IMR-90 (cell line): ENCODE measurements at regions not wholly inside any gene's neighbourhood (a gene's known extent, or its start where the extent isn't known, plus 50 kb on each side); places are given as distances from the start of the nearest gene placed in this dataset.

Experiments
- CEBPB ChIP-seq: IDR thresholded peaks from 2 replicates; pipeline ENCODE4 v1.6.1; 2012; ENCODE audit warnings: low read depth, low read length, improper control_type of control experiment
- FOS ChIP-seq: fragments of 150-350 bp; IDR thresholded peaks from 2 replicates; pipeline ENCODE4 v1.6.1; 2016; ENCODE audit warnings: low read depth, low read length
- MAZ ChIP-seq: IDR thresholded peaks from 2 replicates; pipeline ENCODE4 v1.6.1; 2012; ENCODE audit warnings: low read depth, mild to moderate bottlenecking, low read length, improper control_type of control experiment, moderate library complexity, borderline replicate concordance
- MXI1 ChIP-seq: IDR thresholded peaks from 2 replicates; pipeline ENCODE4 v1.6.1; 2012; ENCODE audit warnings: low read depth, mild to moderate bottlenecking, low read length, moderate library complexity, borderline replicate concordance
- POLR2A ChIP-seq: IDR thresholded peaks from 2 replicates; pipeline ENCODE4 v1.6.1; 2012; ENCODE audit warnings: mild to moderate bottlenecking, low read depth, low read length
- RAD21 ChIP-seq: IDR thresholded peaks from 2 replicates; pipeline ENCODE4 v1.6.1; 2012; ENCODE audit warnings: low read length, improper control_type of control experiment
- RCOR1 ChIP-seq: IDR thresholded peaks from 2 replicates; pipeline ENCODE4 v1.6.1; 2012; ENCODE audit warnings: mild to moderate bottlenecking, low read length, improper control_type of control experiment; ENCODE audit not compliant: insufficient replicate concordance
- RFX5 ChIP-seq: IDR thresholded peaks from 2 replicates; pipeline ENCODE4 v1.8.0; 2012; ENCODE audit warnings: low read depth, mild to moderate bottlenecking, low read length, moderate library complexity
- TF ChIP-seq, protein P1 (sequence below): conservative IDR thresholded peaks from 2 replicates; pipeline ENCODE4 v1.5.1; 2012; ENCODE audit warnings: mild to moderate bottlenecking, low read depth, low read length, improper control_type of control experiment

DNA sequence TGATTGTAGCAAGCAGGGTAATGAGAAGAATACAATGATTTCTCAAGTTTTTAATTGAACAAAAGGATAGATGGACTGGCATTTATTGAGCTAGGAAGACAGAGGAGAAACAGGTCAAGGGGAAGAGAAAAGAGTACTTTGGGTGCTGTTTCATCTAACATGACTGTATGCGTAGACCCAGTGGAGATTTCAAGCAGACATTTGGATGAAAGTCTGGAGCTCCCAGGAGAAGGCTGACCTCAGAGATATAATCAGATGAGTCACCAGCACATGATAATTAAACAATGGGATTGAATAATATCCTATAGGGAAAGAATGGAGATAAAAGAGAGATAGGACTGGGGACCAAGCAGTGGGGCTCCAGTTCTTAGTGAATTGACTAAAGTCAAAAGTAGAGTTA lies 194.9 kb downstream of the ARRDC4 start:
- TF ChIP-seq, protein P1, sequence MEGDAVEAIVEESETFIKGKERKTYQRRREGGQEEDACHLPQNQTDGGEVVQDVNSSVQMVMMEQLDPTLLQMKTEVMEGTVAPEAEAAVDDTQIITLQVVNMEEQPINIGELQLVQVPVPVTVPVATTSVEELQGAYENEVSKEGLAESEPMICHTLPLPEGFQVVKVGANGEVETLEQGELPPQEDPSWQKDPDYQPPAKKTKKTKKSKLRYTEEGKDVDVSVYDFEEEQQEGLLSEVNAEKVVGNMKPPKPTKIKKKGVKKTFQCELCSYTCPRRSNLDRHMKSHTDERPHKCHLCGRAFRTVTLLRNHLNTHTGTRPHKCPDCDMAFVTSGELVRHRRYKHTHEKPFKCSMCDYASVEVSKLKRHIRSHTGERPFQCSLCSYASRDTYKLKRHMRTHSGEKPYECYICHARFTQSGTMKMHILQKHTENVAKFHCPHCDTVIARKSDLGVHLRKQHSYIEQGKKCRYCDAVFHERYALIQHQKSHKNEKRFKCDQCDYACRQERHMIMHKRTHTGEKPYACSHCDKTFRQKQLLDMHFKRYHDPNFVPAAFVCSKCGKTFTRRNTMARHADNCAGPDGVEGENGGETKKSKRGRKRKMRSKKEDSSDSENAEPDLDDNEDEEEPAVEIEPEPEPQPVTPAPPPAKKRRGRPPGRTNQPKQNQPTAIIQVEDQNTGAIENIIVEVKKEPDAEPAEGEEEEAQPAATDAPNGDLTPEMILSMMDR: no peak
- no peak for TF ChIP-seq RFX5
- TF ChIP-seq POLR2A: no peak
- TF ChIP-seq MAZ: no peak
- no peak for TF ChIP-seq MXI1
- no peak for TF ChIP-seq CEBPB
- no peak for TF ChIP-seq FOS
- TF ChIP-seq RCOR1: no peak
- TF ChIP-seq RAD21: no peak
